GM19395 (cell line): ENCODE measurements at regions not wholly inside any gene's neighbourhood (a gene's known extent, or its start where the extent isn't known, plus 50 kb on each side); places are given as distances from the start of the nearest gene placed in this dataset.
"Not testable (repeated sequence)": the region's sequence is repeated elsewhere in the genome, so short reads cannot be mapped to it uniquely, and the experiment has no call there.

Experiments
- ATAC-seq: cut with Tn5 transposase; IDR thresholded peaks from one replicate; pipeline ENCODE4 v1.9.1; 2021; ENCODE audit warnings: mild to moderate bottlenecking, moderate library complexity; ENCODE audit not compliant: unreplicated experiment

- ATAC-seq = no peak
Observed at GRCh38 chr15:89024418-89024817, 63.8 kb upstream of the ABHD2 start.

GRCh38 chr15:89026167-89026566 lies 62.1 kb upstream of the ABHD2 start:
- no peak for ATAC-seq

GRCh38 chr15:89028036-89028435 lies 60.2 kb upstream of the ABHD2 start:
- ATAC-seq = no peak

GRCh38 chr15:89030311-89030710 lies 57.9 kb upstream of the ABHD2 start:
- no peak for ATAC-seq

GRCh38 chr15:89031637-89032285 lies 56.5 kb upstream of the ABHD2 start:
- not testable (repeated sequence) for ATAC-seq

- ATAC-seq = no peak
Observed at GRCh38 chr15:89034305-89034704, 54.0 kb upstream of the ABHD2 start.

GRCh38 chr15:89035150-89035549 lies 53.1 kb upstream of the ABHD2 start:
- no peak for ATAC-seq

- ATAC-seq = no peak
Observed at GRCh38 chr15:89035658-89036057, 52.6 kb upstream of the ABHD2 start.

- no peak for ATAC-seq
Observed at GRCh38 chr15:89038146-89038545, 50.1 kb upstream of the ABHD2 start.
